K562 (cell line): ENCODE measurements at regions not wholly inside any gene's neighbourhood (a gene's known extent, or its start where the extent isn't known, plus 50 kb on each side); places are given as distances from the start of the nearest gene placed in this dataset.

Experiments used
- ATAC-seq: fragments of 200-7000 bp; cut with Tn5 transposase; 3 replicates; pipeline ENCODE4 v1.9.1; 2020; ENCODE audit warnings: moderate library complexity
- BruUV-seq: library from RNA; stranded (reverse); fragments of 400-500 nt; replicated peaks from 2 replicates; lab custom pipeline; 2021; lab: Mats Ljungman, UMichigan
- CTCF ChIA-PET: fragments of 300-600 bp; formaldehyde crosslinking; extraction: SDS; loops from one replicate; lab custom pipeline; 2021; ENCODE audit warnings: low intra/inter-chr PET ratio; lab: Yijun Ruan, JAX
- POLR2A ChIA-PET: fragments of 300-600, 350-650 bp; sonication (Branson Sonifier 250); formaldehyde crosslinking; extraction: SDS; loops from one replicate; lab custom pipeline; 2021; ENCODE audit warnings: antibody characterized with exemption, inconsistent platforms; lab: Yijun Ruan, JAX
- DNase-seq, 4 experiments: peaks; one replicate each; pipeline versions ENCODE4 v3.0.0 to v3.0.0-alpha.2; 2011 to 2018; ENCODE audit warnings: low spot score in 3 of 4, mixed read lengths in 3 of 4; ENCODE audit errors: extremely low read depth in 1 of 4
- FAIRE-seq: peaks from 2 replicates; lab custom pipeline; 2011; peaks lifted over from hg19 to GRCh38; lab: Jason Lieb, UNC
- H2AFZ ChIP-seq: 2 replicates; pipeline ENCODE4 v1.6.0; 2011; ENCODE audit warnings: low read depth, low read length, control low read depth, inconsistent platforms
- H3K27ac ChIP-seq: fragments of 200-600 bp; 3 replicates; pipeline ENCODE4 v1.8.0; 2011; ENCODE audit warnings: low read depth, mild to moderate bottlenecking, control low read depth, inconsistent platforms, low read length, moderate library complexity, mixed read lengths; ENCODE audit errors: extremely low read depth
- H3K27me3 ChIP-seq, 2 experiments: fragments of 300-600 bp in 1 of 2; 2 replicates in 1 of 2; 3 replicates in 1 of 2; pipeline versions ENCODE4 v1.6.0 to v1.8.0; 2011; ENCODE audit warnings: inconsistent platforms in 2 of 2, low read length in 2 of 2, mild to moderate bottlenecking in 1 of 2, mixed read lengths in 1 of 2, moderate library complexity in 1 of 2; ENCODE audit not compliant: control insufficient read depth in 2 of 2, insufficient read depth in 2 of 2
- H3K36me3 ChIP-seq: fragments of 300-600 bp; 3 replicates; pipeline ENCODE4 v1.8.0; 2011; ENCODE audit warnings: mild to moderate bottlenecking, low read length, inconsistent platforms; ENCODE audit not compliant: control insufficient read depth, insufficient read depth
- H3K4me1 ChIP-seq, 2 experiments: fragments of 200-600 bp in 1 of 2; replicated peaks in 1 of 2; 2 replicates in 1 of 2; 3 replicates in 1 of 2; pipeline versions ENCODE4 v1.5.1 to v1.8.0; 2011; ENCODE audit warnings: inconsistent platforms in 2 of 2, low read length in 2 of 2, mild to moderate bottlenecking in 1 of 2, mixed read lengths in 1 of 2, moderate library complexity in 1 of 2; ENCODE audit not compliant: control insufficient read depth in 2 of 2, insufficient read depth in 2 of 2
- H3K4me2 ChIP-seq: 2 replicates; pipeline ENCODE4 v1.6.1; 2011; ENCODE audit warnings: low read length, control low read depth, inconsistent platforms, mixed read lengths; ENCODE audit not compliant: insufficient read depth
- H3K4me3 ChIP-seq: fragments of 200-600 bp; sonication (generic), shearing (Covaris generic); 2 replicates; pipeline ENCODE4 v1.5.1; 2016; ENCODE audit warnings: control low read depth, inconsistent platforms
- H3K79me2 ChIP-seq: fragments of 200-600 bp; 3 replicates; pipeline ENCODE4 v1.8.0; 2011; ENCODE audit warnings: low read length, inconsistent platforms; ENCODE audit not compliant: control insufficient read depth, insufficient read depth
- H3K9ac ChIP-seq, 2 experiments: 2 replicates each; pipeline versions ENCODE4 v1.6.0 to v1.6.1; 2011; ENCODE audit warnings: low read depth in 2 of 2, low read length in 2 of 2, control low read depth in 1 of 2, inconsistent platforms in 1 of 2, mild to moderate bottlenecking in 1 of 2, mixed read lengths in 1 of 2; ENCODE audit not compliant: insufficient read depth in 1 of 2
- H3K9me1 ChIP-seq: one replicate; pipeline ENCODE4 v1.6.0; 2011; ENCODE audit warnings: inconsistent platforms, mild to moderate bottlenecking, low read length, moderate library complexity; ENCODE audit not compliant: control insufficient read depth, insufficient read depth
- H3K9me3 ChIP-seq: replicated peaks from 2 replicates; pipeline ENCODE4 v1.5.1; 2011; ENCODE audit warnings: low read depth, low read length, inconsistent platforms; ENCODE audit not compliant: control insufficient read depth, insufficient read depth
- H4K20me1 ChIP-seq: replicated peaks from 2 replicates; pipeline ENCODE4 v1.6.1; 2011; ENCODE audit warnings: low read length, inconsistent platforms, mixed read lengths; ENCODE audit not compliant: control insufficient read depth, insufficient read depth
- CBX5 ChIP-seq: IDR thresholded peaks from 2 replicates; pipeline ENCODE4 v1.6.1; 2014; ENCODE audit warnings: low read depth, borderline replicate concordance
- EZH2 ChIP-seq: IDR thresholded peaks from 2 replicates; pipeline ENCODE4 v1.6.1; 2012; ENCODE audit warnings: low read depth, mild to moderate bottlenecking, inconsistent platforms, low read length, borderline replicate concordance
- KAT7 ChIP-seq: sonication (generic); formaldehyde crosslinking; IDR thresholded peaks from 2 replicates; pipeline ENCODE4 v1.8.0; 2022; ENCODE audit warnings: missing genetic modification reagents, mild to moderate bottlenecking, borderline replicate concordance
- RFX1 ChIP-seq: fragments of 450-650 bp; IDR thresholded peaks from 2 replicates; pipeline ENCODE4 v1.6.1; 2016; ENCODE audit warnings: mild to moderate bottlenecking, moderate library complexity
- ZNF354B ChIP-seq: fragments of 250-450 bp; sonication (Bioruptor Pico); IDR thresholded peaks from 2 replicates; pipeline ENCODE4 v1.4.0; 2020
- WGBS: fragments of 100-300 bp; shearing (Covaris generic); methylation state at CpG from one replicate; pipeline ENCODE4 v1.1.6; 2016; ENCODE audit warnings: low coverage, mixed read lengths; ENCODE audit not compliant: insufficient coverage; ENCODE audit errors: missing lambda C conversion rate; 5-methylcytosine and 5-hydroxymethylcytosine counted together
- in situ Hi-C: fragments of 300-500 bp; cut with MboI; formaldehyde crosslinking; loops from 4 replicates; pipeline ENCODE4 v1.15.0; 2018; ENCODE audit warnings: inconsistent platforms, mixed read lengths
- intact Hi-C: fragments of 100-400 bp; cut with micrococcal nuclease; formaldehyde crosslinking; loops from 2 replicates; pipeline ENCODE4 v1.14.2; 2022
- TF ChIP-seq, protein P1 (sequence below), 2 experiments: fragments of 450-650 bp; IDR thresholded peaks; 2 replicates each; pipeline ENCODE4 v1.6.1; 2016; ENCODE audit warnings: mild to moderate bottlenecking in 2 of 2, borderline replicate concordance in 1 of 2, low read depth in 1 of 2, moderate library complexity in 1 of 2
- TF ChIP-seq, protein P2 (sequence below): fragments of 450-650 bp; IDR thresholded peaks from 2 replicates; pipeline ENCODE4 v1.6.1; 2017; ENCODE audit warnings: antibody characterized with exemption
- TF ChIP-seq, protein P3 (sequence below): sonication (generic); formaldehyde crosslinking; IDR thresholded peaks from 2 replicates; pipeline ENCODE4 v1.8.1; 2023; ENCODE audit warnings: mild to moderate bottlenecking, missing genetic modification reagents

DNA sequence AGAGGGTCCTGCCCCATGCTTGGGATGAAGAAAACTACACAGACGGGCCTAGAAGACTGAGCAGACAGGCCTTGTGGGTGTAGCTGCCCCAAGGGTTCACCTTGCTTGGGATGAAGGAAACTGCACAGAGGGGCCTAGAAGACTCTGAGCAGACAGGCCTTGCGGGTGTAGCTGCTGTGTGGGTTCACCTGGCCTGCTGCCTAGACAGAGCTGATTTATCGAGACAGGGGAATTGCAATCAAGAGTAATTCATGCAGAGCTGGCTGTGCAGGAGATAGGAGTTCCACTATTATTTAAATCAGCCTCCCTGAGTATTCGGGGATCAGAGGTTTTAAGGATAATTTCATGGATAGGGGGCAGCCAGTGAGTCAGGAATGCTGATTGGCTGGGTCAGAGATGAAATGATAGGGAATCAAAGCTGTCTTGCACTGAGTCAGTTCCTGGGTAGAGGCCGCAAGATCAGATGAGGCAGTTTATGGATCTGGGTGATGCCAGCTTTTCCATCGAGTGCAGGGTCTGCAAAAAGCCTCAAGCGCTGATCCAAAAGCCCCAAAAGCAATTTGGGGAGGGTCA lies 341.4 kb downstream of the GALR1 start:
- Histone ChIP-seq H3K36me3 (no peaks in the 10 kb centered on the region), H3K9me3 (no peaks in the 10 kb centered on the region), H4K20me1 (no peaks in the 10 kb centered on the region), H3K4me2 (no peak overlapping the region), H3K9me1 (no peaks in the 10 kb centered on the region), H3K27ac (no peak overlapping the region), H3K4me1 (no peaks in the 10 kb centered on the region), H3K9ac (no peak overlapping the region), H3K79me2 (no peaks in the 10 kb centered on the region), H3K27me3 (no peaks in the 10 kb centered on the region; a peak in 1 of 5 replicates), H2AFZ (no peak overlapping the region), H3K4me3 (no peak overlapping the region)
- WGBS, result 0% methylated on average over 7 of the region's 7 CpGs
- DNase-seq, result no peak
- TF ChIP-seq, protein P1, sequence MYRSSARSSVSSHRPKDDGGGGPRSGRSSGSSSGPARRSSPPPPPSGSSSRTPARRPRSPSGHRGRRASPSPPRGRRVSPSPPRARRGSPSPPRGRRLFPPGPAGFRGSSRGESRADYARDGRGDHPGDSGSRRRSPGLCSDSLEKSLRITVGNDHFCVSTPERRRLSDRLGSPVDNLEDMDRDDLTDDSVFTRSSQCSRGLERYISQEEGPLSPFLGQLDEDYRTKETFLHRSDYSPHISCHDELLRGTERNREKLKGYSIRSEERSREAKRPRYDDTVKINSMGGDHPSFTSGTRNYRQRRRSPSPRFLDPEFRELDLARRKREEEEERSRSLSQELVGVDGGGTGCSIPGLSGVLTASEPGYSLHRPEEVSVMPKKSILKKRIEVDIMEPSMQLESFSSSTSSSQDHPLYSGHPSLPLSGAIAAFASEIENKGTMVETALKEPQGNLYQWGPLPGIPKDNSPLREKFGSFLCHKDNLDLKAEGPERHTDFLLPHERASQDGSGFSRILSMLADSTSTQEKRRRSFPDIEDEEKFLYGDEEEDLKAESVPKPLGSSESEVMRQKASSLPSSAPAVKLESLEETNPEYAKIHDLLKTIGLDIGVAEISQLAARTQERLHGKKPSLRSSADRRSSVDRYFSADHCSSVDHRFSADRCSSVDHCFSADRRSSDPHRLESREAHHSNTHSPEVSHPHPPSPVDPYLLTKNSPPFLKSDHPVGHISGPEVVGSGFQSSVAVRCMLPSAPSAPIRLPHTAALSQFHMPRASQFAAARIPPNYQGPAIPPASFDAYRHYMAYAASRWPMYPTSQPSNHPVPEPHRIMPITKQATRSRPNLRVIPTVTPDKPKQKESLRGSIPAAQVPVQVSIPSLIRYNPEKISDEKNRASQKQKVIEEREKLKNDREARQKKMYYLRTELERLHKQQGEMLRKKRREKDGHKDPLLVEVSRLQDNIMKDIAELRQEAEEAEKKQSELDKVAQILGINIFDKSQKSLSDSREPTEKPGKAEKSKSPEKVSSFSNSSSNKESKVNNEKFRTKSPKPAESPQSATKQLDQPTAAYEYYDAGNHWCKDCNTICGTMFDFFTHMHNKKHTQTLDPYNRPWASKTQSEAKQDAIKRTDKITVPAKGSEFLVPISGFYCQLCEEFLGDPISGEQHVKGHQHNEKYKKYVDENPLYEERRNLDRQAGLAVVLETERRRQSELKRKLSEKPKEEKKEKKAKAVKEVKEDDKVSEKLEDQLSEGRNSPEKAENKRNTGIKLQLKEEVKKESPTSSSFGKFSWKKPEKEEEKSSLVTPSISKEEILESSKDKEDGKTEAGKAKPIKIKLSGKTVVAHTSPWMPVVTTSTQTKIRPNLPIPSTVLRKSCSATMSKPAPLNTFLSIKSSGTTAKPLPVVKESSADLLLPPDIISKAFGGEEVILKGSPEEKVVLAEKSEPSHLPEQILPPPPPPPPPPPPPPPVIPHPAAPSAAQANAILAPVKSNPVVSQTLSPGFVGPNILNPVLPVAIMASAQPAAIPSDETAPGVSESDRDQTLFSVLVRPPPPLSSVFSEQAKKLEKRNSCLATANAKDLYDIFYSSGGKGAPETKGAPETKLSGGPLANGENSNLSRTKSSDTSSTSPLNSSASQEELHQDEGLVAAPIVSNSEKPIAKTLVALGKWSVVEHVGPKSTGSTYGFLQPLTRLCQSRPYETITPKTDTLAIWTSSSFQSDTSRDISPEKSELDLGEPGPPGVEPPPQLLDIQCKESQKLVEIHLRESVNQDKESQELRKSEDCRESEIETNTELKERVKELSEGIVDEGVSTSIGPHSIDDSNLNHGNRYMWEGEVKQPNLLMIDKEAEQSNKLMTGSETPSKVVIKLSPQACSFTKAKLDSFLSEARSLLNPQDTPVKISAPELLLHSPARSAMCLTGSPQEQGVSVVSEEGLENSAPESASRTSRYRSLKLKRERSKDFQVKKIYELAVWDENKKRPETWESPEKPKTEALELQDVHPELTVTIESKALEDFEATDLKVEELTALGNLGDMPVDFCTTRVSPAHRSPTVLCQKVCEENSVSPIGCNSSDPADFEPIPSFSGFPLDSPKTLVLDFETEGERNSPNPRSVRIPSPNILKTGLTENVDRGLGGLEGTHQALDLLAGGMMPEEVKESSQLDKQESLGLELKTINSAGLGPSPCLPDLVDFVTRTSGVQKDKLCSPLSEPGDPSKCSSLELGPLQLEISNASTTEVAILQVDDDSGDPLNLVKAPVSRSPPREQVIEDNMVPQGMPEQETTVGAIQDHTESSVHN (IDR thresholded peaks at IDR 0.05; ENCODE audit: borderline replicate concordance in 1 of 2, low read depth in 1 of 2), result no peak
- TF ChIP-seq KAT7 (no peak), ZNF354B (no peak), RFX1 (no peak), EZH2 (no peak), CBX5 (no peak)
- TF ChIP-seq, protein P2, sequence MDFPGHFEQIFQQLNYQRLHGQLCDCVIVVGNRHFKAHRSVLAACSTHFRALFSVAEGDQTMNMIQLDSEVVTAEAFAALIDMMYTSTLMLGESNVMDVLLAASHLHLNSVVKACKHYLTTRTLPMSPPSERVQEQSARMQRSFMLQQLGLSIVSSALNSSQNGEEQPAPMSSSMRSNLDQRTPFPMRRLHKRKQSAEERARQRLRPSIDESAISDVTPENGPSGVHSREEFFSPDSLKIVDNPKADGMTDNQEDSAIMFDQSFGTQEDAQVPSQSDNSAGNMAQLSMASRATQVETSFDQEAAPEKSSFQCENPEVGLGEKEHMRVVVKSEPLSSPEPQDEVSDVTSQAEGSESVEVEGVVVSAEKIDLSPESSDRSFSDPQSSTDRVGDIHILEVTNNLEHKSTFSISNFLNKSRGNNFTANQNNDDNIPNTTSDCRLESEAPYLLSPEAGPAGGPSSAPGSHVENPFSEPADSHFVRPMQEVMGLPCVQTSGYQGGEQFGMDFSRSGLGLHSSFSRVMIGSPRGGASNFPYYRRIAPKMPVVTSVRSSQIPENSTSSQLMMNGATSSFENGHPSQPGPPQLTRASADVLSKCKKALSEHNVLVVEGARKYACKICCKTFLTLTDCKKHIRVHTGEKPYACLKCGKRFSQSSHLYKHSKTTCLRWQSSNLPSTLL, result no peak
- TF ChIP-seq, protein P3, sequence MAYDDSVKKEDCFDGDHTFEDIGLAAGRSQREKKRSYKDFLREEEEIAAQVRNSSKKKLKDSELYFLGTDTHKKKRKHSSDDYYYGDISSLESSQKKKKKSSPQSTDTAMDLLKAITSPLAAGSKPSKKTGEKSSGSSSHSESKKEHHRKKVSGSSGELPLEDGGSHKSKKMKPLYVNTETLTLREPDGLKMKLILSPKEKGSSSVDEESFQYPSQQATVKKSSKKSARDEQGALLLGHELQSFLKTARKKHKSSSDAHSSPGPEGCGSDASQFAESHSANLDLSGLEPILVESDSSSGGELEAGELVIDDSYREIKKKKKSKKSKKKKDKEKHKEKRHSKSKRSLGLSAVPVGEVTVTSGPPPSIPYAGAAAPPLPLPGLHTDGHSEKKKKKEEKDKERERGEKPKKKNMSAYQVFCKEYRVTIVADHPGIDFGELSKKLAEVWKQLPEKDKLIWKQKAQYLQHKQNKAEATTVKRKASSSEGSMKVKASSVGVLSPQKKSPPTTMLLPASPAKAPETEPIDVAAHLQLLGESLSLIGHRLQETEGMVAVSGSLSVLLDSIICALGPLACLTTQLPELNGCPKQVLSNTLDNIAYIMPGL (CRISPR knock-in tag), result no peak
- intact Hi-C loops, result no loop called here
- no peak for ATAC-seq
- ChIA-PET CTCF (no interaction called here), POLR2A (no interaction called here)
- in situ Hi-C loops, result no loop called here
- no peak for FAIRE-seq
- no TSS peak for BruUV-seq
